Dendritic cell treated with granulocyte-macrophage colony-stimulating factor and Interleukin-4, amounts not matched to agents 40 ng/mL and 50 ng/mL, for 4 days (primary cell): ENCODE measurements at regions not wholly inside any gene's neighbourhood (a gene's known extent, or its start where the extent isn't known, plus 50 kb on each side); places are given as distances from the start of the nearest gene placed in this dataset.

ENCODE experiments used
- H3K27ac Mint-ChIP-seq: one replicate; pipeline ENCODE4 v1.8.0; 2022; ENCODE audit warnings: mild to moderate bottlenecking, mixed read lengths
- H3K27me3 Mint-ChIP-seq: one replicate; pipeline ENCODE4 v1.8.0; 2022; ENCODE audit warnings: mild to moderate bottlenecking, mixed read lengths
- H3K36me3 Mint-ChIP-seq: one replicate; pipeline ENCODE4 v1.8.0; 2022; ENCODE audit warnings: low read depth, mixed read lengths
- H3K4me1 Mint-ChIP-seq: one replicate; pipeline ENCODE4 v1.8.0; 2022; ENCODE audit warnings: low read depth, mixed read lengths
- H3K4me3 Mint-ChIP-seq: one replicate; pipeline ENCODE4 v1.8.0; 2022; ENCODE audit warnings: mild to moderate bottlenecking, moderate library complexity, mixed read lengths
- H3K9me3 Mint-ChIP-seq: one replicate; pipeline ENCODE4 v1.8.0; 2022; ENCODE audit warnings: mixed read lengths
- intact Hi-C: fragments of 100-400 bp; cut with micrococcal nuclease; formaldehyde crosslinking; loops from one replicate; pipeline ENCODE4 v1.15.0; 2022

DNA sequence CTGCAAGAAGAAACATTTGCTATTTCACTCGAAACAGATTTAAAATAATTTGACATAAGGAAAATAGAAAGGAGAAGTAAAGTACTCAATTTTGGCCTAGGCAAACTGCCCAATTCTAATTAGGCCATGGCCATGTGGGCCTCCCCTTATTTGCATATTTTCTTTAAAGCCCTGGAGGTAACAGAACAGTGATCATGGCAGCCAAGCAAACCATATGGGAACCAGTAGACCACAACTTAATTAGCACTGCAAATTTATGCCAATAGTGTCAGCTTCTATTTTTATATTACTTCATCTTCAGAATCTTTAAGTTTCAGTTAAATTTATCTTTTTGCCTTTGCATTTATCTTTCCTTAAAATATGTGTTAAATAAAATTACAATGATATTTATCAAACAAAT, 63.3 kb upstream of the THSD7A start:
- Mint-ChIP-seq H3K36me3 (no peaks in the 10 kb centered on the region), H3K9me3 (no peaks in the 10 kb centered on the region), H3K27me3 (no peaks in the 10 kb centered on the region), H3K4me3 (no peak overlapping the region), H3K27ac (no peak overlapping the region), H3K4me1 (no peaks in the 10 kb centered on the region)
- intact Hi-C loops: no loop called here

DNA sequence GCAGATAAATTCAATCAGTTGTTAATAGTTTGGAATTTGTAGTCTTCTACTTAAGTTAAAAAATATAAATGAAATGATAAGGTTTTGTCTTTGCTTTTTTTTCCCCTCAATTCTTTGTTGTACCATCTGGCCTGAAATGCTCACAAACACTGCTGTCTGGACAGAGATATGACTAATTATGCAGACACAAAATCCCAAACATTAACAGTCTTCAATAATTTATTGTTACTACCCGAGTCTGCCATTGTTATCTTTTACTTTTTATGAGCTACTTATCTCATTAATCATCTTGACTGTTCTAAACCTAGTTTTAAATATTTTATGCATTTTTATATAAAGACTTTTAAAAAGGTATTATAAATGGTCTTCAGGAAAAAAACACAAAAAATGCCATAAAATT, 64.7 kb upstream of the THSD7A start:
- Mint-ChIP-seq H3K27ac (no peak overlapping the region), H3K36me3 (no peaks in the 10 kb centered on the region), H3K4me1 (no peaks in the 10 kb centered on the region), H3K9me3 (peaks cover 5% of the 10 kb centered on the region), H3K27me3 (no peaks in the 10 kb centered on the region), H3K4me3 (no peak overlapping the region)
- intact Hi-C loops: no loop called here

DNA sequence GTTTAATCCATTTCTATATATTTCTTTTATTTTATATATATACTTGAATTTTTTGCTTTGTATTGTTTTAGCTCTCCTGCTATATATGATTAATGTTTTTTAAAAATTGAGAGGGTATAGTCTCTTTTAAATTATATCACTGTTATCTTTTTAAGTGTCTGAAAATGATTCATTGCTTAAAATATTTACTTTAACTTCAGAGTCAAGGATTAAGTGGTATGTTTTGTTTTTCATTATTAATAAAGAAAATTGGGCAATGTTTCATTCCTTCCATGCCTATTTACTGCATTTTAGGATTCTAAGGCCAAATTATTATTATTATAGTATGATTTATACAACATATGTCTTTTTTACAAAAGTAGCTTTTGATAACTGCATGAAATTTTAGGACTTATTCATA, 67.2 kb upstream of the THSD7A start:
- no peaks in the 10 kb centered on the region for H3K4me1 Mint-ChIP-seq
- no peaks in the 10 kb centered on the region for H3K36me3 Mint-ChIP-seq
- no peaks in the 10 kb centered on the region for H3K27me3 Mint-ChIP-seq
- H3K9me3 Mint-ChIP-seq: peaks cover 16% of the 10 kb centered on the region
- H3K27ac Mint-ChIP-seq: no peak overlapping the region
- intact Hi-C loops: no loop called here
- no peak overlapping the region for H3K4me3 Mint-ChIP-seq

DNA sequence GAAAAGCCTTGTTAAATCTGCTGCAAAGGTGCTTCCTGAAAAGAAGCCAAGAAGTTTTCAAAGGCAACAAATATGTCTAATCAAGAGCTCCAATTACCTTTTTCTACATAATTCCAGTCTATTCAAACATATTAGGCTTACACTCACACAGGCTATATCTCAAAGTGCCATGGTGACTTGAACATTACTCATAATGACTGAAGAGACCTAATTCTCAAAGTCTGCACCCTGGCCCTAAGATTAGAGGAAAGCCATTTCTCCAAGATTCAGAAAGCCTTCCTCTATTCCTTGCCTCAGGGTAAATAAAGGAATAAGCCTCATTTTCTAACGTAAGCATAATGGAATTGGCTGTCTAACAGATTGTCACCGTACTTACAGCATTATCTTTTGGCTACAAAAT, 78.3 kb upstream of the THSD7A start:
- Mint-ChIP-seq H3K4me3 (no peak overlapping the region), H3K36me3 (no peaks in the 10 kb centered on the region), H3K4me1 (no peaks in the 10 kb centered on the region), H3K27me3 (no peaks in the 10 kb centered on the region), H3K27ac (no peak overlapping the region), H3K9me3 (peaks cover 14% of the 10 kb centered on the region)
- intact Hi-C loops: no loop called here

DNA sequence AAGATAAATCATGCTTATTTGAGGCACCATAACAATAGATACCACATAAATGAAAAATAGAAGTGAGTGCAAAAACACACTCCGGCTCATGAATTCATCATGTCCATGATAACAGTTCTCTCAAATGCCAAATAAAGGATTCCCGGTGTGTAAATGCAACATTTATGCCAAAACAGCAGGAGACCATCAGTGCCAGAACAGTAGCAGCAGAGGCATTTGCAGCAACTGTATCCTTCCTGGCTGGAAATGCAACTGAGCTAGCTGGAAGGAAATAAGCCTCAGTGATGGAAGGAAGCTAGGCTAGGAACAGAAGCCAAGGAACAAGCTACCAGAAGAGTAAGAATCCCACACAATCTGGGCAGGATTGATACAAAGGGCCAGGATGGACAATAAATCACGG, 79.9 kb upstream of the THSD7A start:
- H3K36me3 Mint-ChIP-seq: no peaks in the 10 kb centered on the region

DNA sequence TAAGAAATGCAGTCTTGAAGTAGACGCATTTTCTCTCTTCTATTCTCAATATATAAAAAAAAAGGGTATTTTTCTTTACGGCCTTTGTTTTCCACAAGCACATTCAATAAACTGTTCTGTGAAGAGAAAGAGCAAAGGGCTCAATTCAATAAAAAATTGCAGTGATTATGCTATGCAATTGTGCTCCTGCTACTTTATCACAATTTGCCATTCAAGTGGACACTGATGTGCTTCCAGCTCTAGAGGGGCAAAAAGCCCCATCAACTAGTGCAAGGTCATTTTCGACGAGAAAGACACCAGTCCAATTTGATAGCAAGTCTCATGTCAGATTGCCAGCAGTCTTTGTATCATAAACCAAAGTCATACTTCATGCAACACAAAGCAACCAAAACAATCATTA, 82.6 kb upstream of the THSD7A start:
- Mint-ChIP-seq H3K4me1 (no peaks in the 10 kb centered on the region), H3K9me3 (peaks cover 35% of the 10 kb centered on the region), H3K27ac (no peak overlapping the region), H3K4me3 (no peak overlapping the region), H3K36me3 (no peaks in the 10 kb centered on the region), H3K27me3 (no peaks in the 10 kb centered on the region)
- intact Hi-C loops: no loop called here

More for the DNA sequence above, 79.9 kb upstream of the THSD7A start:
- intact Hi-C loops: no loop called here
- H3K27me3 Mint-ChIP-seq: no peaks in the 10 kb centered on the region
- peaks cover 21% of the 10 kb centered on the region for H3K9me3 Mint-ChIP-seq
- H3K27ac Mint-ChIP-seq: no peak overlapping the region
- no peak overlapping the region for H3K4me3 Mint-ChIP-seq
- H3K4me1 Mint-ChIP-seq: no peaks in the 10 kb centered on the region

DNA sequence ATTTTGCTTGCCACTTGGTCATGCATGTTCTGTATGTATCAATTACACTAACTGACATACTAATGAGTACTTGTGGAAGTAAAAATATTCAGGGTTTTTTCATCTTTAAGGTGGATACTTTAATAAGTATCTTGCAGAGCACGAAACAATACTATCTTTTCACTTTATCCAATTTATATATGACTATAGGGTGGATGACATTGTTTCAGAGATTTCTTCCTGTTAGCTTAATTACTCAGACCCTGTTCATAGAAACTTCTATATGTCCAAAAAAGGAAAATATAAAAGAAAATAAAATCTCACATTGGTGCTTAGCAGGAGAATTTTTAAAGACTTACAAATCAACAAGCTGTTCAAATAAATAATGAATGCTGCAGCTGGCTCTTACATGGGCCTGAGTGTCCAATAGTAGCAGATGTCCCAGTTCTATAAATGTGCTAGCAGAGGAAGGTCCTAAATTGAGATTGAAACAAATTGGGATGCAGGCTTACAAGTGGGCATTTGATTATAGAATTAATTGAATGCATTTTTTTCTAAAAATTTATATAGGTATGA, 91.5 kb upstream of the THSD7A start:
- Mint-ChIP-seq H3K4me1 (no peaks in the 10 kb centered on the region), H3K9me3 (peaks cover 31% of the 10 kb centered on the region), H3K36me3 (no peaks in the 10 kb centered on the region), H3K27ac (no peak overlapping the region), H3K4me3 (no peak overlapping the region), H3K27me3 (no peaks in the 10 kb centered on the region)
- intact Hi-C loops: no loop called here

DNA sequence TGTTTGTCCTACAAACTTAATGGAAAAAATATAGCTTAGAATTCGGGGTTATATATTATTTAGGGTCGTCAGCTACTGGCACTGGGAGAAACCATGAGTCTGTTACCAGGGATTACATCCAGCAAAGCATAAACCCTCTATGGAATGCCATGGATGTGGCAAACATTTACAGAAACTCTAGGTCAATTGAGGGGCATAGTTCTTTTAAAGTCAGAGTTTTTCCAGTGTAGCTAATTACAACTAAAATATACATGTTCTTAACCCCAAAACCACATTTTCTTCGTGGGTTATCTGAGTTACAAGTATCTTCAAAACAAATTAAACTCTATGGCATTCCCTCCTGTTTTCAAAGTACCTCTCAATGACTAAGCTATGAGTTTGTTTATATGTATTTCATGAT, 99.3 kb upstream of the THSD7A start:
- Mint-ChIP-seq H3K9me3 (peaks cover 4% of the 10 kb centered on the region), H3K27me3 (no peaks in the 10 kb centered on the region), H3K36me3 (no peaks in the 10 kb centered on the region), H3K27ac (no peak overlapping the region), H3K4me3 (no peak overlapping the region), H3K4me1 (no peaks in the 10 kb centered on the region)
- intact Hi-C loops: no loop called here

DNA sequence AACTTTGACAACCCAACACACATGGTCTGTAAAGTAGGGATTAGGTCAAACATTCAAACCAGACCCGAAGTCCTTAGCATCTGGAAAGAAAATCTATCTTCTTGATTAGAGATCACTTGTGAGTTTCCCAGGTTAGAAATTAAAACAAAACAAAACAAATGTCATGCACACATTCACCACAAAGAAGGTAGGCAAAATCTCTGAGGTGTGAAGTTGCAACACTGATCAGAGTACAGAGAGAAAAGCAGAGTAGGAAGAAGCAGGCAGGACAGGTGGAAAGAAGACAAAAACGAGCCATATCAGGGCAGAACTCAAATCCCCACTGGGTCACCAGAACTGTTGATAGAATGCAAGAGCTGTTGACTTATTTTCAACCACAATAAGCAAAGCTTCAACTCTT, 102.8 kb upstream of the THSD7A start:
- H3K27me3 Mint-ChIP-seq: no peaks in the 10 kb centered on the region
- H3K4me1 Mint-ChIP-seq: no peaks in the 10 kb centered on the region
- no peaks in the 10 kb centered on the region for H3K36me3 Mint-ChIP-seq
- no peak overlapping the region for H3K27ac Mint-ChIP-seq
- peaks cover 27% of the 10 kb centered on the region for H3K9me3 Mint-ChIP-seq
- H3K4me3 Mint-ChIP-seq: no peak overlapping the region
- intact Hi-C loops: no loop called here

DNA sequence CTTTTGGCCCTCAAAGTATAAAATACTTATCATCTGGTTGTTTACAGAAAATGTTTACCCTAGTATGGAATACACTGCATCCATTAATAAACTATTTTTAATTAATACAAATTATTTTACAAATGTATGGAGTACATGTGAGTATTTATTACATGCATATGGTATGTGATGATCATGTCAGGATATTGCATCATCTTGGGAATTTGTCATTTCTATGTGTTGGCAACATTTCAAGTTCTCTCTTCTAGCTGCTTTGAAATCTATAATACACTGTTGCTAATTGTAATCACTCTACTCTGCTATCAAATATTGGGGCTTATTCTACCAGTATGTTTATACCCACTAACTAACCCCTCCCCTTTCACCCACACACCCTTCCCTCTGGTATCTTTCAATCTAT, 103.9 kb upstream of the THSD7A start:
- H3K36me3 Mint-ChIP-seq: no peaks in the 10 kb centered on the region
- H3K27me3 Mint-ChIP-seq: no peaks in the 10 kb centered on the region
- no peak overlapping the region for H3K4me3 Mint-ChIP-seq
- intact Hi-C loops: no loop called here
- no peak overlapping the region for H3K27ac Mint-ChIP-seq
- H3K9me3 Mint-ChIP-seq: peaks cover 27% of the 10 kb centered on the region
- H3K4me1 Mint-ChIP-seq: no peaks in the 10 kb centered on the region

DNA sequence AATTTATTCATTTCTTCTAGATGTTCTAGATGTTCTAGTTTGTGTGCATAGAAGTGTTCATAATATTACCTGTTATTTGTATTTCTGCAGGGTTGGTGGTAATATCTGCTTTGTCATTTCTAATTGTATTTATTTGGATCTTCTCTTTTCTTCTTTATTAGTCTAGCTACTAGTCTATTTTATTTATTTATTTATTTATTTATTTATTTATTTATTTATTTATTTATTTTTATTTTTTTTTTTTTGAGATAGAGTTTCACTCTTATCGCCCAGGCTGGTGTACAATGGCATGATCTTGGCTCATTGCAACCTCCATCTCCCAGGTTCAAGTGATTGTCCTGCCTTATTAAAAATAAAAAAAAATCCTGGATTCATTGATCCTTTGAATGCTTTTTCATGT, 114.8 kb upstream of the THSD7A start:
- Mint-ChIP-seq H3K4me3 (no peak overlapping the region), H3K36me3 (no peaks in the 10 kb centered on the region), H3K4me1 (no peaks in the 10 kb centered on the region), H3K27ac (no peak overlapping the region), H3K27me3 (no peaks in the 10 kb centered on the region), H3K9me3 (peaks cover 65% of the 10 kb centered on the region)
- intact Hi-C loops: no loop called here

DNA sequence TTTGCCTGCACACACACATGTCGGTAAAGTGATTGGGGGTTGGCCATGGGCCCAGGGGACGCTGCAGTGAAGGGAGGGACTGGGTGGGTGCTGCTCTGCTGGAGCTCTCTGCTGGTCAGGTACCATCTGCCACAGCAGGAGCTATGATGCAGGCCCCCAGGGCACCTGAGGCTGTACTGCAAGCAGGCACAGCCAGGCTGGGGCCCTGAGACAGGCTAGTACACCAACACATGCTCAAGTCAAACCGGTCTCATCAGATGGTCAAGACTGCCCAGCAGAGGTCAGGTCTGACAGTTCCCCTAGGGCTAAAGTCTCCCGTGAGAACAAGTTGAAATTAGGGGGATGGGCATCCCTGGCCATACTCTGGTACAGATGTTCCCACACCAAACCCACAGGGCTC, 118.3 kb upstream of the THSD7A start:
- H3K36me3 Mint-ChIP-seq: no peaks in the 10 kb centered on the region
- no peaks in the 10 kb centered on the region for H3K4me1 Mint-ChIP-seq
- H3K4me3 Mint-ChIP-seq: no peak overlapping the region
- no peaks in the 10 kb centered on the region for H3K27me3 Mint-ChIP-seq
- H3K27ac Mint-ChIP-seq: no peak overlapping the region
- intact Hi-C loops: no loop called here
- H3K9me3 Mint-ChIP-seq: peaks cover 76% of the 10 kb centered on the region

DNA sequence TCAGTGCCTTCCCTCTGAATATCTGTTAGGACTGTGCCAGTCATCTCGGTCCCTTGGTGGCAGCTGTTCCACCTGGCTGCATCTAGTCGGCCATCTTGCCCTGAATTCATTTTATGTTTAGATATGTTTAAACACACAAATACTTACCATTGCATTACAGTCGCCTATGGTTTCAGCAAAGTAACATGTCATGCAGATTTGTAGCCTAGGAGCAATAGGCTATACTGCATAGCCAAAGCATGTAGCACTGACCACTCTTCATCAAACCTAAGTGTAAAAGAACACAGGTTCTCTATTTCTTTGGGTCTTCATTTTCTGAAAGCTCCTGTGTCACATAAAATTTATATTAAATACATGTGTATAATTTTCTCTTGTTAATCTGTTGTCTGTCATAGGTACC, 118.9 kb upstream of the THSD7A start:
- Mint-ChIP-seq H3K27ac (no peak overlapping the region), H3K9me3 (peaks cover 71% of the 10 kb centered on the region), H3K4me1 (no peaks in the 10 kb centered on the region), H3K4me3 (no peak overlapping the region), H3K27me3 (no peaks in the 10 kb centered on the region), H3K36me3 (no peaks in the 10 kb centered on the region)
- intact Hi-C loops: no loop called here

DNA sequence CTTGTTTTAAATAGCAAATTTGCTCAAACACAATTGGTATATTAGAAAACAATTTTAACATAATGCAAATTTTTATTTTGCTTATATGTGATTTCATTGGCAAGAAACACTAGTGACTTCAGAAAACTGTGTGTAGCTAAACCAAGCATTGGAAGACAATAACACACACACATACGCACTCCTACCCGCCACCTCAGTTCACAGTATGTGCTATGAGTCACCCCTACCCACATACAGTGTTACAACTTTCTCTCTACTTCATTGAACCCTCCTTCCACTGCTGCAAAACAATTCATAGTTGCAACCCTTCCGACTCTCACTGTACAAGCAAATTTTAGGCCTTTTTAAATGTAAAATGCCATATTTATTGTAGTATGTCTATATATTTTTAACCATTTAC, 119.9 kb upstream of the THSD7A start:
- no peak overlapping the region for H3K4me3 Mint-ChIP-seq
- H3K27ac Mint-ChIP-seq: no peak overlapping the region
- H3K9me3 Mint-ChIP-seq: peaks cover 72% of the 10 kb centered on the region
- no peaks in the 10 kb centered on the region for H3K27me3 Mint-ChIP-seq
- intact Hi-C loops: no loop called here
- no peaks in the 10 kb centered on the region for H3K36me3 Mint-ChIP-seq
- H3K4me1 Mint-ChIP-seq: no peaks in the 10 kb centered on the region

DNA sequence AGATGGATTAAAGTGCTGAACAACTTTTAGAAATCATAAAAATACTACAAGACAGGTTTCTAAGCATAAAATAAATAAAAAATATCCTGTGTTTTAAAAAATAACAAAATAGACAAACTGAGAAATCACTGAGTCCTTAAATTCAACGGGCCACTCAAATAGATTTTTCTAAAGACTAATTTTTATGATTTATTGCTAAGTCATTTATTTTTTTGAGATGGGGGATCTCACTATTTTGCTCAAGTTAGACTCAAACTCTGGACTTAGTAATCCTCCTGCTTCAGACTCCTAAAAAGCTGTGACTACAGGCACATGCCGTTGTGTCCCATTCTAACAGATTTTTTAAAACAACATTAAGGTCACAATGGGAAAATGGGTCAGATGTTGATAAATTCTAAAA, 121.0 kb upstream of the THSD7A start:
- H3K27me3 Mint-ChIP-seq: no peaks in the 10 kb centered on the region
- H3K4me1 Mint-ChIP-seq: no peaks in the 10 kb centered on the region
- H3K27ac Mint-ChIP-seq: no peak overlapping the region
- no peak overlapping the region for H3K4me3 Mint-ChIP-seq
- no peaks in the 10 kb centered on the region for H3K36me3 Mint-ChIP-seq
- H3K9me3 Mint-ChIP-seq: peaks cover 71% of the 10 kb centered on the region
- intact Hi-C loops: no loop called here
